Cerebellar cortex (tissue), 1 donor: ENCODE measurements at regions not wholly inside any gene's neighbourhood (a gene's known extent, or its start where the extent isn't known, plus 50 kb on each side); places are given as distances from the start of the nearest gene placed in this dataset.
A peak's percentile ranks its signal among the peaks of the same experiment; 100 is the strongest.

Experiments
- DNase-seq: peaks from one replicate; pipeline ENCODE4 v3.0.0-alpha.2; 2015; ENCODE audit warnings: low spot score

GRCh38 chr10:121070275-121071070 is 219.3 kb downstream of the WDR11 start:
- DNase-seq: peak; percentile 26

GRCh38 chr10:121071901-121072300 is 220.7 kb downstream of the WDR11 start:
- DNase-seq: no peak

DNA sequence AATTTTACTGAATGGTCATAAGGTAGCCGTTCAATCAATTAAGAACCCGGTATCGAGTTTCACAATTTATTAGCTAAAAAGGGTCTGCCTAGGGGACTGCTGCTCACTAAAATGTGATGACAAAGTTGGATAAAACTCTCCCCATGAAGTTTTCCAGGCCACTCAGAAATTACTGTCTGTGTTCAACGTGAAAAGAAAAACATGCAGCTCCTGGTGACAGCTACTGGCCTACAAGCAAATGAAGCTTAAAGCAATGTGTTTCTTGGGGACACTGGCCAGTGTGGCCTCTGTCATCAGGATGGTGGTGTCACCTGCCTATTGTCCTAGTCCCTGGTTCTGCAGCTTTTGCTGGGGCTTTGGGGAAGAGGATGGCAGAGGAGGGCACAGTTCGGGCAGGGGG is 222.6 kb downstream of the WDR11 start:
- DNase-seq: no peak

DNA sequence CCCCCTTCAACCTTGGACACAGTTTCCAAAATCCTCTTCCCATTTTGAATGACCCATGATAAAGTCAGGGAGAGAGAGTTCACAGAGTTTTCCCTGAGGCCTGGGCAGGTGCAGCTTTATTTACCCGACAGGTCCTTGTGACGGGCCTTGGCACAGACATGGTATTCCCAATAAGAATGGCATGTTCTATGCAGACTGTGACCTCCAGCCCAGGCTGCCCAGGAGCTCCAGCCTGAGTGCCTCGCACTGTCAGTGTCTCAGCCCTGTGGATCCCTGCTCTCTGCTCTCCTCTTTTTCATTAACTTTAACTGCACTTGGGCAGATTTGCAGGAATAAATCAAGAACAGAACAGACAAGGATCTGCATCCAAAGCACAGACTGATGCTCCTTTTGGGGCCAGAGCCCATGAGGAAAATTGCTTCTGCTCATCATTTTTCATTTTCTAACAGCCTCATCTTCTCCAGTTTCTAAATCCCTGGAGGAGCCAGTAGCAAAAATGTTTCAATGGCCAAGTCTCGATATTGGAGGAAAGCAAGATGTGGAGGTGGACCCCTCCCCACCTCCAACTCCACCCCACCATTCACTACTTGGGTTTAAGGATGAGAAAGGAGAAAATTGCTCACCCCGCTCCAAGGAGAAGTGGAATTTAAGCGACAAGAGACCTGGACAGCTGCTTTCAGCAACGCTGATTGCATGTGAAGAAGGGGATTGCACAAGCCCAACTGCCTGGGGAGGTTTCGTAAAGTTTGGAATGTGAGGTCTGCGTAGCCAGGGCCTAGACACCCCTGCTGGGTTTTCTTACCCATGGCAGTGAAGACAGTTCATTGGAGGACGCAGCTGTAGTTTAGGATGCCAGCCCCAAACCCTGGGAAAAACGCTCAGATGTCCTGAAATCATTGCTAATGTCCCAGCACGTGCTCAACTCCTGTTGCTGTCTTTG is 225.9 kb downstream of the WDR11 start:
- DNase-seq: no peak

DNA sequence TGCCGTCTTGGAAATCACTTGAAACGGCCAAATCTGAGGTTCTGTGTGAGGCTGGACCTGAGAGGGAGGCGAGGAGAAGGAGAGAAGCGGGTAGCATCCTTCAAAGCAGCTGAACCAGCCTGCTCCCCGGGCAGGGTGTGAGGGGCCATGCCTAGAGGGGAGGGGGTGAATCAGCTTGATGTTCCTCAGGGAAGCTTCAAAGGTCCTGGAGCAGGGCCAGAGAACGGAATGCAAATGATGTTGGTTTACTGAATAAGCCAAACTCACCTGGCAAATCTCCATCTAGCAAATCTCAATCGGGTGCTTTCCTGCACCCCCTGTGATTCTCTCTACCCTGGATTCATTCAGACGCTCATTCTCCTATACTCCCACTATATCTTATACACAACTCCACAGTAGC is 226.9 kb downstream of the WDR11 start:
- no peak for DNase-seq

DNA sequence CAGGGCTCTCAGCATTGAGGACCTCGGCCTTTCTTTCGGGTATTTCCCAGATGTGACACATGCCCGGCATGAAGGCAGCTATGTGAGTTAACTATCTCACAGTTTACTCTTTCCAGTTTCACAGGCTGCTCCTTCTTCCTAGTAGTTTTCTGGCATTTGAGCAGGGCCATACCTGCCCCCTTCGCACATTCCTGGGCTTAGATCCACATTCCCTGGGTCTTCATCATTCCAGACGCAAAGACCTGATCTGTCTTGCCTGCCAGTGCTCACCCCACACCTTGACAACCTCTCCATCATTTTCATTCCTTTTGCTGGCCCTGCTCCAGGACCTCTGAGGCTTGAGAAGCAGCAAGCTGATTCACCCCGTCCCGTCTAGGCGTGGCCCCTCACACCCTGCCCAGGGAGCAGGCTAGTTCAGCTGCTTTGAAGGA is 227.5 kb downstream of the WDR11 start:
- no peak for DNase-seq

GRCh38 chr10:121079226-121079625 is 228.1 kb downstream of the WDR11 start:
- no peak for DNase-seq

DNA sequence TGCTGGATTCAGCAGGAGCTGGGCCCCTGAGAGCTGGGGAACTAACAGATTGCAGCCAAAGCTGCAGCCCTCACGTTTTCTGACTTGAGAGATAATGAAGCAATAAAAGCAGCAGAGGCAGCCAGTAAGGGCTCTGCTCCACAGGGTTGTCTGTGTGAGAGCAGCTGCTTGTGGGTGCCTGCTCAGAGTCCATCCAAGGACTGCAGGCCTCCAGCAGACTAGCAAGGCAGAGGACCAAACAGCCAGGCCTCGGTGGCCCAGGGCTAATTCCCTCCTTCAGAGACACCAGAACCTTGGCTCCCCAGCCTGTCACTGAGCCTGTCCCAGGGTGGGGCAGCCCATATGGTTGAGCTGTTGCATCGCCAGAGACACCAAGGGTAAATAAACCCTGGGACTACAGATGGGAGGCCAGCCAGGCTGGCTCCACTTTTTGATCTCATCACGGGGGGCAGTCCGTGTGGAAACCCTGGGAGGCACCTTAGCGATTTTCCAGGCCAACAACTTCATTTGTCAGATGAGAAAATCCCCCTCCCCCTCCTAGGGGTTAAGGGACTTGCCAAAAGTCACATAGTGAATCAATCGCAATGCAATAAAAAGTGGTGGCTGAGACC is 229.2 kb downstream of the WDR11 start:
- peak; percentile 7 for DNase-seq

- no peak for DNase-seq
Measured at GRCh38 chr10:121081306-121081705, 230.1 kb downstream of the WDR11 start.

- no peak for DNase-seq
Measured at GRCh38 chr10:121082984-121083383, 231.8 kb downstream of the WDR11 start.

DNA sequence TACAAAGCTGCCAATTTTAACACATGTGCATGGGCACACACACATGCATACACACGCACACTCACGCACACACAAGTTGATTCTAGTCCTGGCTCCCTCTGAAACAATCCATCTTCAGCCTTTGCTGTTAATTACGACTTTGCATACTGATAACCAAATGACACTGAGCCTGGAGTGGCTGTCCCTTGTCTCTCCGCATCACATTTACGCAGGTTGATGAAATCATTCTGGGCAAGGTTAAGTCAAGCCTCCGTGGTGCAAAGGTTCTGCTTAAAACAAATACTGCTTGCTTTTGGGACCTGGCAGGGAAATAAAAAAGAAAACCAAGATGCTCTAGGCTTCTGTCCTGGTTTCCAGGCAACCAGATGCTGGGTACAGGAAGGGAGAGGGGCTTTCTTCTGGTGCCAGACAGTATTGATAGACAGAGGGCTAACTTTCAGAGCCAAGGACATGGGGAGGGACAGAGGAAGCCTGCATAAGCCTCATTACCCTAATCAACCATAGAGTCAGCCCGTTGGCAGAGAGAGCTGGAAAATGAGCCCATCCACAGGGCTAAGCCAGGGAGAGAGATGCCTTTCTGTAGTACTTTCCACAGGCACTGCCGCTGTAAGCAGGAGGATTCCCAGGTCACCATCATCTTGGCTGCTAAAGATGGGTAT is 233.0 kb downstream of the WDR11 start:
- peak; percentile 60 for DNase-seq

- DNase-seq: peak; percentile 37
Measured at GRCh38 chr10:121084675-121085070, 233.5 kb downstream of the WDR11 start.

- peak; percentile 58 for DNase-seq
Measured at GRCh38 chr10:121085367-121085766, 234.2 kb downstream of the WDR11 start.

- DNase-seq: no peak
Measured at GRCh38 chr10:121087129-121087528, 236.0 kb downstream of the WDR11 start.

DNA sequence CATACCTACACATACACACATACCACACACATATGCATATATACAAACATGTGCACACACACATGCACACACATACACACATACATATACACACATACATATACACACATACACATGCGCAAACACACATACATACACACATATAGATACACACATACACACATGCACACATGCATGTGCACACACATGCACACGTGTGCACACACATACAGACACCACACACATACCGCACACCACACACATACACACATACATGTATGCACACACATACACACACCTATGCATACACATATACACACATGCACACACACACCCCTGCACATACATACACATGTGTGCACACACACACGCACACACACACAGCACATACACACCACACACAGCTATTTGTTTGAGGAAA is 236.5 kb downstream of the WDR11 start:
- DNase-seq: no peak

DNA sequence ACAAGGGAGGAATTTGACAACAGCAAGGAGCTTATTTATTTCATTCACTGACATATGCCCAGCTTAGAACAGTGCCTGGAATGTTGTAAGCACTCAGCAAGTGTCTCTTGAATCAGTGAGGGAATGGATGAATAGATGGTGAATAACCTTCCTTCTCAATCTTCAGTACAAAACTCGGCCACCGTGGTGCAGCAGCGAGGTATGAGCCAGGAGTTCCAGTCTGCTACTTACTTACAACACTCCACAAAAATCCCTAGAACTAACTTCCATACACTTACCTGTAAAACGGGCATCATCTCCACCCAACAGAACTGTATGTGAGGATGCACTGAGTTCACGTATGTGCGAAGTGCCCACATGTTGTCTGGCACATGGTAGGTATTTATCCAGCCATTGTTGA is 237.4 kb downstream of the WDR11 start:
- DNase-seq: peak; percentile 35

GRCh38 chr10:121089434-121089833 is 238.3 kb downstream of the WDR11 start:
- no peak for DNase-seq

GRCh38 chr10:121091961-121092719 is 241.0 kb downstream of the WDR11 start:
- DNase-seq: no peak

GRCh38 chr10:121092720-121093095 is 241.5 kb downstream of the WDR11 start:
- DNase-seq: no peak

DNA sequence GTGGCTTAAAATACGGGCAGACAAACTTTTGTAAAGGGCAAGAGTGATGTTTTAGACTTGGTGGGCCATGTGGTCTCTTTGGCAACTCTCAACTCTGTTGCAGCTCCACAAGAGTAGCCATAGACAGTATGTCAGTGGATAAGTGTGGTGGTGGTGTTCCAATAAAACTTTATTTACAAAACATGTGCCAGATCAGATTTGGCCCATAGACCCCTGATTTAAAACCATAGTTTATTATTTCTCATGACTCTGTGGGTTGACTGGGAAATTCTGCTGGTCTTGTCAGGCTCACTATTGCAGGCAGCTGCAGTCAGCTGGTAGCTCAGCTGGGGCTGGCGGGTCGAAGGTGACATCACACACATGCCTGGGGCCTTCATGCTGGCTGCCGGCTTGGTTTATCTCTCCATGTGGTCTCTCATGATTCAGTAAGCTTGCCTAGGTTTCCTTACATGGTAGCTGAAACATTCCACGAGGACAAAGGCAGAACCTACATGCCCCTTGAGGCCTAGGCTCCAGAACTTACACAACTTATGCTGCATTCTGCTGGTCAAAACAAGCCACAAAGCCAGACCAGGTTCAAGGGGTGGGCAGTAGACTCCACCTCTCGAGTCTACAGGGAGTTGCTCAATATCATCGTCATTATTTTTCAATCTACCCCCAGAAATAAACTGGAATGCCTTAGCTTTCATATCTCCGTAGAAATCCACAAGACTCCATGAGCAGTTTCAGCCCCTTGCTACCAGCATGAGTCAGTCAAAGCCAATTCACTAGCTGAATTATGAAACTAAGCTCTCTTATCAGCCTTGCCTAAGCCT is 245.7 kb downstream of the WDR11 start:
- DNase-seq: no peak
